Ascending aorta (tissue), 2 donors: ENCODE measurements at regions not wholly inside any gene's neighbourhood (a gene's known extent, or its start where the extent isn't known, plus 50 kb on each side); places are given as distances from the start of the nearest gene placed in this dataset.

Source experiments
- DNase-seq, 2 donors: peaks; one replicate each; pipeline ENCODE4 v3.0.0-alpha.2; 2019; ENCODE audit warnings: low spot score in 2 of 2
- H3K27ac ChIP-seq, 2 donors: fragments of 200-600 bp; sonication (generic); one replicate each; pipeline ENCODE4 v1.5.1; 2016 to 2017; ENCODE audit warnings: mild to moderate bottlenecking in 1 of 2
- H3K27me3 ChIP-seq: fragments of 200-600 bp; sonication (generic); one replicate; pipeline ENCODE4 v1.5.1; 2017
- H3K36me3 ChIP-seq, 2 donors: fragments of 200-600 bp; sonication (generic); one replicate each; pipeline ENCODE4 v1.5.1; 2016
- H3K4me1 ChIP-seq, 2 donors: fragments of 200-600 bp; sonication (generic); one replicate each; pipeline ENCODE4 v1.5.1; 2016 to 2017; ENCODE audit warnings: mild to moderate bottlenecking in 1 of 2
- H3K4me3 ChIP-seq, 2 donors: fragments of 200-600 bp; sonication (generic); one replicate each; pipeline ENCODE4 v1.5.1; 2016 to 2017; ENCODE audit warnings: mild to moderate bottlenecking in 1 of 2
- H3K9me3 ChIP-seq, 2 donors: fragments of 200-600 bp; sonication (generic); one replicate each; pipeline ENCODE4 v1.5.1; 2016
- intact Hi-C: fragments of 100-400 bp; cut with DNase I; formaldehyde crosslinking; loops from one replicate; pipeline ENCODE4 v1.15.1; 2023
- TF ChIP-seq, protein P1 (sequence below), 3 experiments: fragments of 200-600 bp in 2 of 3; fragments of 450-650 bp in 1 of 3; sonication (generic) in 2 of 3; IDR thresholded peaks; one replicate each; pipeline ENCODE4 v1.5.1; 2016 to 2019; ENCODE audit warnings: antibody characterized with exemption in 3 of 3, mild to moderate bottlenecking in 1 of 3, moderate library complexity in 1 of 3

DNA sequence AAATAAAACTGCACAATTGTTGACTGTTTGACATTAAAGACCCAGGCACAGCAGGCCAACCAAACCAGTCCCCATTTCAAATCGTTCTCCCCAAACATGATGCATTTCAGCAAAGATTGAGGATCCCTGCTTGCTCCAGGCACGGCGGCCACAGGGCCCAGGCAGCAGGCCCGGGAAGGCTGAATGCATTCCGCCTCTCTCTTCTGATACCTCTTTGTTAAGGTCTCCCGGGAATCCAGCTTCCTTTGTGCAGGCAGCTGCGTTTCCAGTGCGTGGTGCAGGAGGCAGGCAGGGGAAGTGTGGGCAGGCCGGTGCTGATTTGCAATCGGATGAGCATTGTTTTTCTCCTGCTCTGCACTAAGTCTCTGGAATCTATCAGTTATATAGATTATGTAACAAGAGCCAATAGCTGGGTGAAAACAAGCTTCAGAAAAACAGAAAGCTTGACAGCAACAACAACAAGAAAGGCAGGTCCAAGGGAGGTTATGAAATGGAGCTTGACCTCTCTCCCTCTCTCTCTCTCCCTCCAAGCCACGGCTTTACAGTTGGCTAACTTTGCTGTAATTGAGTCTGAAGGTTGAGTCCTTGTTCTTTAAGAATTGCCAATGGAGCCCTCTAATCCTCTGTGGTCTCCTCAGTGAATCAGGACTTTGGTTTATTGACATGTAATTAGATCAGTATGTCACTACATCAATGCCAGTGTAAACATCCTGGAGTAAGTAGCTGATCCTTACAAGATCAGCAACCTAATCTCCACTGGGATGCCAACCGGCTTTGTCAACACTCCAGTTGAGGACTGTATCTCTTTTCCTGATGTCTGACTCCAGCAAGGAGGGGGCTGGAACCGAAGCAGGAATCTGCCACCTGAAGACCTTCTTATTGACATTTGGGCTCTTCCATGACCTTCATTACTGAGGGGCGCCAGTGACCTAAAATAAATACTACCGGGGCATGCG lies 338.0 kb downstream of the TEX29 start:
- H3K27me3 ChIP-seq = no peaks in the 10 kb centered on the region
- intact Hi-C loops = no loop called here
- no peaks in the 10 kb centered on the region for H3K9me3 ChIP-seq
- H3K4me3 ChIP-seq = no peak overlapping the region
- H3K27ac ChIP-seq = no peak overlapping the region
- no peaks in the 10 kb centered on the region for H3K36me3 ChIP-seq
- no peak for DNase-seq
- TF ChIP-seq, protein P1, sequence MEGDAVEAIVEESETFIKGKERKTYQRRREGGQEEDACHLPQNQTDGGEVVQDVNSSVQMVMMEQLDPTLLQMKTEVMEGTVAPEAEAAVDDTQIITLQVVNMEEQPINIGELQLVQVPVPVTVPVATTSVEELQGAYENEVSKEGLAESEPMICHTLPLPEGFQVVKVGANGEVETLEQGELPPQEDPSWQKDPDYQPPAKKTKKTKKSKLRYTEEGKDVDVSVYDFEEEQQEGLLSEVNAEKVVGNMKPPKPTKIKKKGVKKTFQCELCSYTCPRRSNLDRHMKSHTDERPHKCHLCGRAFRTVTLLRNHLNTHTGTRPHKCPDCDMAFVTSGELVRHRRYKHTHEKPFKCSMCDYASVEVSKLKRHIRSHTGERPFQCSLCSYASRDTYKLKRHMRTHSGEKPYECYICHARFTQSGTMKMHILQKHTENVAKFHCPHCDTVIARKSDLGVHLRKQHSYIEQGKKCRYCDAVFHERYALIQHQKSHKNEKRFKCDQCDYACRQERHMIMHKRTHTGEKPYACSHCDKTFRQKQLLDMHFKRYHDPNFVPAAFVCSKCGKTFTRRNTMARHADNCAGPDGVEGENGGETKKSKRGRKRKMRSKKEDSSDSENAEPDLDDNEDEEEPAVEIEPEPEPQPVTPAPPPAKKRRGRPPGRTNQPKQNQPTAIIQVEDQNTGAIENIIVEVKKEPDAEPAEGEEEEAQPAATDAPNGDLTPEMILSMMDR (IDR thresholded peaks at IDR 0.05) = no peak
- no peaks in the 10 kb centered on the region for H3K4me1 ChIP-seq

GRCh38 chr13:111659219-111659775 lies 338.9 kb downstream of the TEX29 start:
- TF ChIP-seq, protein P1 (IDR thresholded peaks at IDR 0.05) = no peak
- H3K9me3 ChIP-seq = no peaks in the 10 kb centered on the region
- no peak overlapping the region for H3K4me3 ChIP-seq
- no peaks in the 10 kb centered on the region for H3K27me3 ChIP-seq
- no peaks in the 10 kb centered on the region for H3K4me1 ChIP-seq
- DNase-seq = no peak
- no peak overlapping the region for H3K27ac ChIP-seq
- intact Hi-C loops = no loop called here
- no peaks in the 10 kb centered on the region for H3K36me3 ChIP-seq

DNA sequence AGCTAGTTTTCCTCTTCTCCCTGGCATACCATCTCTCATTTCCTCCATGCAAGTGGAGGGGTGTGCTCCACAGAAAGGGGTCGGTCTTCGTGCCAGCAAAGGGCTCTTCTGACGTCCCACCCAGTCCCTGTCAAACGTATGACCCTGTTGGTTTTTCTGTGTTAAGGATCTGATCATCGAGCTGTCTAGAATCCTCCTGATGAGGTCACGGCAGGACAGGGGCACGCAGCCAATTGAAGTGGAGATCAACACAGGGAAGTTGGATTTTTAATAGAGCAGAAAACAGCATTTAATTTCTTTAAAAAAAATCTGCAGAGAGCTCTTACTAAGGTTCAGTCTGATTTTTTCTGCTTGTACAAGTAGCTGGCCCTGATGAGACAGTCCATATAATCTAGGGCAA lies 339.4 kb downstream of the TEX29 start:
- no peaks in the 10 kb centered on the region for H3K4me1 ChIP-seq
- DNase-seq = no peak
- H3K36me3 ChIP-seq = no peaks in the 10 kb centered on the region
- no peak overlapping the region for H3K27ac ChIP-seq
- H3K4me3 ChIP-seq = no peak overlapping the region
- intact Hi-C loops = no loop called here
- no peaks in the 10 kb centered on the region for H3K9me3 ChIP-seq
- TF ChIP-seq, protein P1 (IDR thresholded peaks at IDR 0.05) = no peak
- H3K27me3 ChIP-seq = no peaks in the 10 kb centered on the region

DNA sequence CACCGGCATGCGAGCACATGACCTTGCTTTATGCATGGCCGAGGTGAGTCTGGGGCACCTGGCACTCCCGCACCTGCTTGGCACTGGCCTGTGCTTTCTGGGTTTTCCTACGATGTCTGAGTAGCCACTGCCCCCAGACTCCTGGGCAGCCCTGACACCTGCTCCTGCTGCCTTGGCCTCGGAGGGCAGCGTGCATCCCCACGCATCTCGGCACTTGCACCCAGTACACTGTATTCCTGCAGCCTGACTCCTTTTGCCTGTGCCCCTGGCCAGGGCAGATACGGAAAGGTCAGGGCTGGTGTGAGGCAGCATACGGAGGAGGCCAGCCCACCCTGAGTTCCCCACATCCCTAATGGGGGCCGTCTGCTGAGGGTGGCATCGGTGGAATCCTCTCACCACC lies 340.6 kb downstream of the TEX29 start:
- Histone ChIP-seq H3K36me3 (no peaks in the 10 kb centered on the region), H3K27ac (no peak overlapping the region), H3K4me3 (no peak overlapping the region), H3K9me3 (no peaks in the 10 kb centered on the region), H3K4me1 (no peaks in the 10 kb centered on the region), H3K27me3 (no peaks in the 10 kb centered on the region)
- intact Hi-C loops = no loop called here
- TF ChIP-seq, protein P1 (IDR thresholded peaks at IDR 0.05) = no peak
- no peak for DNase-seq

- Histone ChIP-seq H3K36me3 (no peaks in the 10 kb centered on the region), H3K9me3 (no peaks in the 10 kb centered on the region), H3K27me3 (no peaks in the 10 kb centered on the region), H3K4me3 (no peak overlapping the region), H3K27ac (no peak overlapping the region), H3K4me1 (no peaks in the 10 kb centered on the region)
- intact Hi-C loops = no loop called here
- no peak for DNase-seq
- TF ChIP-seq, protein P1 (IDR thresholded peaks at IDR 0.05) = no peak
These were observed 341.3 kb downstream of the TEX29 start for GRCh38 chr13:111661776-111662175.
